CD4-positive, alpha-beta memory T cell (primary cell): ENCODE measurements at regions not wholly inside any gene's neighbourhood (a gene's known extent, or its start where the extent isn't known, plus 50 kb on each side); places are given as distances from the start of the nearest gene placed in this dataset.

Experiments
- CTCF ChIA-PET: fragments of 350-600 bp; sonication (Branson Sonifier 250); formaldehyde crosslinking; loops from one replicate; lab custom pipeline; 2021; ENCODE audit warnings: inconsistent platforms; ENCODE audit not compliant: partially characterized antibody; lab: Charles Lee
- POLR2A ChIA-PET: fragments of 350-600 bp; sonication (Branson Sonifier 250); formaldehyde crosslinking; loops from one replicate; lab custom pipeline; 2021; ENCODE audit not compliant: partially characterized antibody; lab: Charles Lee
- DNase-seq, 5 donors: peaks; one replicate each; pipeline versions ENCODE4 v3.0.0 to v3.0.0-alpha.2; 2020 to 2022; ENCODE audit warnings: mixed read lengths in 1 of 5
- H3K27ac ChIP-seq: one replicate; pipeline ENCODE4 v1.7.0; 2013; ENCODE audit warnings: low read depth, low read length
- H3K27me3 ChIP-seq: 2 replicates; pipeline ENCODE4 v1.7.0; 2013; ENCODE audit warnings: mild to moderate bottlenecking, low read length, moderate library complexity; ENCODE audit not compliant: insufficient read depth
- H3K36me3 ChIP-seq: 2 replicates; pipeline ENCODE4 v1.7.0; 2013; ENCODE audit warnings: mild to moderate bottlenecking, low read length, moderate library complexity; ENCODE audit not compliant: insufficient read depth
- H3K4me1 ChIP-seq: 2 replicates; pipeline ENCODE4 v1.7.0; 2013; ENCODE audit warnings: mild to moderate bottlenecking, low read length, moderate library complexity; ENCODE audit not compliant: insufficient read depth
- H3K4me3 ChIP-seq, 2 donors: one replicate each; pipeline ENCODE4 v1.7.0; 2013; ENCODE audit warnings: low read length in 2 of 2, mild to moderate bottlenecking in 1 of 2
- H3K9me3 ChIP-seq, 2 donors: one replicate each; pipeline ENCODE4 v1.7.0; 2013; ENCODE audit warnings: low read length in 2 of 2, control low read depth in 1 of 2; ENCODE audit not compliant: control insufficient read depth in 1 of 2
- H3K27ac Mint-ChIP-seq, 7 donors: one replicate each; pipeline ENCODE4 v1.8.0; 2020 to 2021; ENCODE audit warnings: mixed read lengths in 7 of 7, mild to moderate bottlenecking in 6 of 7, inconsistent platforms in 3 of 7, moderate library complexity in 3 of 7
- H3K27me3 Mint-ChIP-seq, 2 donors: one replicate each; pipeline ENCODE4 v1.8.0; 2020 to 2021; ENCODE audit warnings: mixed read lengths in 2 of 2
- H3K36me3 Mint-ChIP-seq, 2 donors: one replicate each; pipeline ENCODE4 v1.8.0; 2020 to 2021; ENCODE audit warnings: mixed read lengths in 2 of 2, inconsistent platforms in 1 of 2, mild to moderate bottlenecking in 1 of 2
- H3K4me1 Mint-ChIP-seq, 4 donors: one replicate each; pipeline ENCODE4 v1.8.0; 2020 to 2021; ENCODE audit warnings: mixed read lengths in 4 of 4, mild to moderate bottlenecking in 1 of 4
- H3K4me3 Mint-ChIP-seq, 8 donors: one replicate each; pipeline ENCODE4 v1.8.0; 2020 to 2021; ENCODE audit warnings: mixed read lengths in 8 of 8, mild to moderate bottlenecking in 7 of 8, moderate library complexity in 6 of 8, inconsistent platforms in 3 of 8
- H3K9me3 Mint-ChIP-seq, 8 donors: one replicate each; pipeline ENCODE4 v1.8.0; 2020 to 2021; ENCODE audit warnings: mixed read lengths in 8 of 8, mild to moderate bottlenecking in 5 of 8, inconsistent platforms in 3 of 8, moderate library complexity in 1 of 8
- intact Hi-C: fragments of 100-400 bp; cut with micrococcal nuclease; formaldehyde crosslinking; loops from one replicate; pipeline ENCODE4 v1.15.1; 2023

DNA sequence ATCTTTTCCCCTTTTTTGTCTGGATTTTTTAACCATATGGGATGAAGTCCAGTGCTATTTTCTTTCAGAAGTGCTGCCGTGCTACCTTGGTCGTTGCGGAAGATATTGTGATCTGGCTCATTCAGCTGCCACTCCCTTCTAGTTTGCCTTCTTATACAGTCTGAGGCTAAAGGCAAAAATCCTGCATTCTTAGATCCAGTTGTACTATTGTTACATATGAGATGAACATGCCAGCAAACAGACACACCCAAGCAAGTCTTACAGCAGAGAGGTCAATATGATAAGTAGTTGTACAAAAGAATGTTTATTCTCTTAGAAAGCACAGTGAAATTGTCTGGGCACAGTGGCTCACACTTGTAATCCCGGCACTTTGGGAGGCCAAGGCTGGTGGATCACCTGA, 108.0 kb upstream of the COX10 start:
- Mint-ChIP-seq H3K9me3 (no peaks in the 10 kb centered on the region), H3K27ac (peak overlapping the region in 1 of 7 donors; percentile 88), H3K27me3 (no peaks in the 10 kb centered on the region), H3K4me3 (no peak overlapping the region), H3K4me1 (peaks cover 4 to 6% (median 5%) of the 10 kb centered on the region in 4 donors), H3K36me3 (peaks cover 0 to 1% of the 10 kb centered on the region in 2 donors)
- Histone ChIP-seq H3K4me3 (no peak overlapping the region), H3K9me3 (no peaks in the 10 kb centered on the region), H3K27ac (no peak overlapping the region), H3K27me3 (no peaks in the 10 kb centered on the region), H3K36me3 (no peaks in the 10 kb centered on the region), H3K4me1 (no peaks in the 10 kb centered on the region)
- DNase-seq = no peak
- intact Hi-C loops = no loop called here
- ChIA-PET CTCF (interaction anchor here (0.6 to 0.7 kb wide), 2 partner anchors 11 to 242 kb away, joined by 3 to 5 read pairs; no protein-coding TSS in a partner anchor), POLR2A (no interaction called here)

DNA sequence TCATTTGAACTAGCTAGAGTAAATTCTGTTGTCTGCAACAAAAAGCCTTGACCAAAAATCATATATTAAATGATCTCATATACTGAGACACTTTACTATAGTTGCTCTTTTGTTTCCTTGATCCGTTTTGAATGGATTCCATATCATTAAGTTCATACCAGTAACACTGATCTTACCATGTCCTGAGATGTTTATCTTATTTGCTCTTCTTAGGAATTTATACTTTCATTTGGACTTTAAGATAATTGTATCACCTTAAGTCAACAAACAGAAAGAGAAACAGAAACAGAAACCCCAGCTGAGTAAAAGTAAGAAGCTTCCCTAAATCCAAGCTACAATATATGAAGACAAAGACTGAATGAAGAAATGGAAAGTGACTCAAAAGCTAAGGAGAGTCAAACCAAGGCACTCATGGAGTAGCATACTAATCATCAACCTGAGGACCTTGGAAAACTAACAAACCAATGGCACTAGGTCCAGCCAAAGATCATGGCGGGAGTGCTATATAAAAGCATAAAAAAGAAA, 106.5 kb upstream of the COX10 start:
- Histone ChIP-seq H3K27ac (no peak overlapping the region), H3K36me3 (no peaks in the 10 kb centered on the region), H3K27me3 (no peaks in the 10 kb centered on the region), H3K4me3 (no peak overlapping the region), H3K4me1 (no peaks in the 10 kb centered on the region), H3K9me3 (no peaks in the 10 kb centered on the region)
- CTCF ChIA-PET = no interaction called here
- H3K27ac Mint-ChIP-seq = peak overlapping the region in 1 of 7 donors; percentile 23
- intact Hi-C loops = no loop called here
- no peaks in the 10 kb centered on the region for H3K9me3 Mint-ChIP-seq
- no peaks in the 10 kb centered on the region for H3K27me3 Mint-ChIP-seq
- H3K36me3 Mint-ChIP-seq = no peaks in the 10 kb centered on the region
- POLR2A ChIA-PET = no interaction called here
- peaks cover 4 to 6% (median 5%) of the 10 kb centered on the region in 4 donors for H3K4me1 Mint-ChIP-seq
- no peak for DNase-seq
- H3K4me3 Mint-ChIP-seq = no peak overlapping the region

DNA sequence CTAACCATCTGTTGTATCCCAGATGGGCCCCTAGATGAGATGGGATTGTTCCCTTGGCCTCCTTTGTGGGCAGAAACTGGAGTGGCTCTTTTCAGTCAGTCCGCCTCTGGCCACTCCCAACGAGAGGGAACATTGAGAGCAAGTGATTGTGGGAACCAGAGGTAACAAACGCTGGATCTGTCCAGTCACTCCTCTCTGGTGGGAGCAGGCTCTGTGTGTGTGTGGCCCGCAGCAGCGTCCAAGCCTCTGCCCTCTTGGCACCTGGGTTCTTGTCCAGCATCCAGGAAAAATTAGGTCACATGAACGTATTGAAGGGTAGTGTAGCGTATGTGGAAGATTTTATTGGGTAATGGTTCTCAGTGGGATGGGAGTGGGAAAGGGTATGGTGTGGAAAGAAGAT, 101.9 kb upstream of the COX10 start:
- Mint-ChIP-seq H3K9me3 (no peaks in the 10 kb centered on the region), H3K27me3 (no peaks in the 10 kb centered on the region), H3K4me3 (no peak overlapping the region), H3K27ac (no peak overlapping the region), H3K36me3 (no peaks in the 10 kb centered on the region), H3K4me1 (peaks cover 5 to 10% (median 6%) of the 10 kb centered on the region in 4 donors)
- POLR2A ChIA-PET = no interaction called here
- Histone ChIP-seq H3K27ac (no peak overlapping the region), H3K4me1 (no peaks in the 10 kb centered on the region), H3K36me3 (no peaks in the 10 kb centered on the region), H3K27me3 (no peaks in the 10 kb centered on the region), H3K4me3 (no peak overlapping the region), H3K9me3 (no peaks in the 10 kb centered on the region)
- no peak for DNase-seq
- CTCF ChIA-PET = no interaction called here
- intact Hi-C loops = no loop called here

DNA sequence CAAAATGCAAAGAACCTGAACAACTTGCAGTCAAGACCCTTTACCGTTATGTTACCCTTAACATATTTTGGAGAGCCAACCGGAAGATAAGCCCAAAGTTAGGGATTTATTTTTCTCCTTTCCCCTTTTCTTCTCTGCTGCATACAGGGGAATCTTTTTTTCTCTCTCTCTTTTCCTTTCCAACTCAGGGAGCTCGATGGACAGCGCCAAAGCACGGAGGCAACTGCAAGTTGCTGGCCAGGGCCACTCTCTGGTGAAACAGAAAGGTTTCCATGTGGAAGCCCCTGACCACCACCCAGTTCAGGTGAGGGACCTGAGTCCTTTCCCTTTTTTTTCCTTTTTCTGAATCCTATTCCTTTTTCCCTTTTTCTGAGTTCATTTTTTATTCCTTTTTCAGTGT, 98.8 kb upstream of the COX10 start:
- no peak for DNase-seq
- H3K4me1 Mint-ChIP-seq = peaks cover 0 to 6% (median 2%) of the 10 kb centered on the region in 4 donors
- no peak overlapping the region for H3K27ac Mint-ChIP-seq
- Histone ChIP-seq H3K27me3 (no peaks in the 10 kb centered on the region), H3K4me1 (no peaks in the 10 kb centered on the region), H3K36me3 (no peaks in the 10 kb centered on the region), H3K27ac (no peak overlapping the region), H3K9me3 (no peaks in the 10 kb centered on the region), H3K4me3 (no peak overlapping the region)
- ChIA-PET CTCF (no interaction called here), POLR2A (no interaction called here)
- intact Hi-C loops = no loop called here
- peaks cover 0 to 12% of the 10 kb centered on the region in 2 donors for H3K36me3 Mint-ChIP-seq
- no peaks in the 10 kb centered on the region for H3K27me3 Mint-ChIP-seq
- H3K9me3 Mint-ChIP-seq = no peaks in the 10 kb centered on the region
- H3K4me3 Mint-ChIP-seq = peak overlapping the region in 1 of 8 donors; percentile 51

DNA sequence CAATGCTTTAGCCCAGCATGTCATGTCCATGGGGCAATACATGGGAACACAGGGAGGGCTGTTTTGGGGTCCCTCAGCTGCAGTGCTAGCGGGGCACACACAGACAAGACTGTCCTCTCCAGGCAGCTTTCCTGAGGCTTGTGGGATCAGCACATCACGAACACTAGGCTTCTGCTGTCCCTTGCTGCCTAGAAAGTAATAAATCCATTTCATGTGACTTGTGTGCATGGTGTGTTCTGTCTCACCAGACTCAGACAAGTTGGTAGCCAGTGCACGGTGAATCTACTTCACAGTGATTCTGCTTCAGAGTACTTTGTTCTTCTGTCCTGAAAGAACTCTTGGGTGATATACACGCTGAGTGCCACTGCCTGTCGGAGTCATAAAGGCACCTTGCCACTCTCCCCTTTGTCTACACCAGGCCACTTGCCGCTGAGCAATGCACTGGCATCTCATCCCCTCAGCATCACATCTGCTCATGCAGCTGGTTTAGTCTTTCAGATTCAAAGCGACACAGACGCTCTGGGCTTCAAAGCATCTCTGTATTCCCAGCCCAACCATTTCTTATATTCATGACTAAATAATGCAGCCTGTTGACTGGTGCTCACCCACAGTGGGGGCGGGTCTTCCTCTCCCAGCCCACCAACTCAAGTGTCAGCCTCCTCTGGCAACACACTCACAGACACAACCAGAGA, 95.2 kb upstream of the COX10 start:
- CTCF ChIA-PET = no interaction called here

DNA sequence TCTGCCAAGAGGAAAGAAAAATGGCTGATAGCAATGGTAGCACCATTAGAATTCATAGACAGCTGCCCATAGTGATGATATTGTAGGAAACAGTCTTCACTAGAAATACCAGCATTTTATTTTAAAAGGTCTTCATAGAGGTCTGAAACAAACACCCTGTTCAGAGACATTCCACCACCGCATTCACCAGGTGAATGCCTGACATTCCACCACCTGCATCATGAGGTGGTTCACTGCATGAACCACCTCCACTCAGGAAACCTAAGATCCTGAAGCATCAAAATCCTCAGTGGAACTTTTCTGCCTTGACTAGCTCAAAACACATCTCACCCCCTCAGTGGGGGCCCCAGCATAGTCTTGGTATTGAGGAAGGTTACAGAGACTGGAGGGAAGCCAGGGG, 91.5 kb upstream of the COX10 start:
- Histone ChIP-seq H3K9me3 (no peaks in the 10 kb centered on the region), H3K27me3 (no peaks in the 10 kb centered on the region), H3K27ac (no peak overlapping the region), H3K36me3 (no peaks in the 10 kb centered on the region), H3K4me3 (no peak overlapping the region), H3K4me1 (no peaks in the 10 kb centered on the region)
- no peak for DNase-seq
- H3K36me3 Mint-ChIP-seq = peaks cover 1 to 47% of the 10 kb centered on the region in 2 donors
- intact Hi-C loops = no loop called here
- peaks cover 0 to 2% (median 0%) of the 10 kb centered on the region in 8 donors for H3K9me3 Mint-ChIP-seq
- H3K4me3 Mint-ChIP-seq = no peak overlapping the region
- no peak overlapping the region for H3K27ac Mint-ChIP-seq
- H3K27me3 Mint-ChIP-seq = no peaks in the 10 kb centered on the region
- CTCF ChIA-PET = no interaction called here
- peaks cover 0 to 2% (median 0%) of the 10 kb centered on the region in 4 donors for H3K4me1 Mint-ChIP-seq
- POLR2A ChIA-PET = no interaction called here

More for the DNA sequence above, 95.2 kb upstream of the COX10 start:
- intact Hi-C loops = no loop called here
- Mint-ChIP-seq H3K4me1 (peaks cover 0 to 6% (median 3%) of the 10 kb centered on the region in 4 donors), H3K27me3 (no peaks in the 10 kb centered on the region), H3K27ac (no peak overlapping the region), H3K36me3 (peaks cover 0 to 29% of the 10 kb centered on the region in 2 donors), H3K4me3 (no peak overlapping the region), H3K9me3 (no peaks in the 10 kb centered on the region)
- no peak for DNase-seq
- H3K27ac ChIP-seq = no peak overlapping the region
- H3K4me1 ChIP-seq = no peaks in the 10 kb centered on the region
- no peaks in the 10 kb centered on the region for H3K36me3 ChIP-seq
- POLR2A ChIA-PET = no interaction called here
- no peaks in the 10 kb centered on the region for H3K27me3 ChIP-seq
- H3K4me3 ChIP-seq = no peak overlapping the region
- no peaks in the 10 kb centered on the region for H3K9me3 ChIP-seq

DNA sequence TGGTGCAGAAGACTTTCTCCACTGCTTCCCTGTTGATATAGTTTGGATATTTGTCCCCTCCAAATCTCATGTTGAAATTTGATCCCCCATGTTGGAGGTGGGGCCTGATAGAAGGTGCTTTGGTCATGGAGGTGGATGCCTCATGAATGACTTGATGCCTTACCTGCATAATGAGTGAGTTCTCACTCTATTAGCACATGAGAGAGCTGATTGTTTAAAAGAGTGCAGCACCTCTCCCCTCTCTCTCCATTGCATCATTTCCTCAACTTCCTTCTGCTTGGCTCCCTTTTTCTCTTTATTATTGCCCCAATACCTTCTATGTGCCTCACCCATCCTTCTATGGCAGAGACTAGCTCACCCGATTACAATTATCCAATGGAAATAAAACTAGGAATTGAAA, 90.8 kb upstream of the COX10 start:
- no peak for DNase-seq
- Histone ChIP-seq H3K4me3 (no peak overlapping the region), H3K27me3 (no peaks in the 10 kb centered on the region), H3K9me3 (no peaks in the 10 kb centered on the region), H3K27ac (no peak overlapping the region), H3K4me1 (no peaks in the 10 kb centered on the region), H3K36me3 (no peaks in the 10 kb centered on the region)
- H3K4me3 Mint-ChIP-seq = no peak overlapping the region
- H3K4me1 Mint-ChIP-seq = peaks cover 0 to 2% (median 0%) of the 10 kb centered on the region in 4 donors
- no peak overlapping the region for H3K27ac Mint-ChIP-seq
- CTCF ChIA-PET = no interaction called here
- peaks cover 1 to 50% of the 10 kb centered on the region in 2 donors for H3K36me3 Mint-ChIP-seq
- no peaks in the 10 kb centered on the region for H3K27me3 Mint-ChIP-seq
- intact Hi-C loops = no loop called here
- POLR2A ChIA-PET = no interaction called here
- peaks cover 0 to 2% (median 0%) of the 10 kb centered on the region in 8 donors for H3K9me3 Mint-ChIP-seq
